GM12892 (cell line): ENCODE measurements at regions not wholly inside any gene's neighbourhood (a gene's known extent, or its start where the extent isn't known, plus 50 kb on each side); places are given as distances from the start of the nearest gene placed in this dataset.

Experiments
- POLR2A ChIP-seq: IDR thresholded peaks from 2 replicates; pipeline ENCODE4 v1.6.1; 2011; ENCODE audit warnings: low read depth, low read length, control low read depth
- POLR2AphosphoS5 ChIP-seq: IDR thresholded peaks from 2 replicates; pipeline ENCODE4 v1.6.1; 2011; ENCODE audit warnings: low read depth, low read length, control low read depth
- TAF1 ChIP-seq: IDR thresholded peaks from 2 replicates; pipeline ENCODE4 v1.6.1; 2011; ENCODE audit warnings: low read depth, mild to moderate bottlenecking, control low read depth, low read length, borderline replicate concordance

DNA sequence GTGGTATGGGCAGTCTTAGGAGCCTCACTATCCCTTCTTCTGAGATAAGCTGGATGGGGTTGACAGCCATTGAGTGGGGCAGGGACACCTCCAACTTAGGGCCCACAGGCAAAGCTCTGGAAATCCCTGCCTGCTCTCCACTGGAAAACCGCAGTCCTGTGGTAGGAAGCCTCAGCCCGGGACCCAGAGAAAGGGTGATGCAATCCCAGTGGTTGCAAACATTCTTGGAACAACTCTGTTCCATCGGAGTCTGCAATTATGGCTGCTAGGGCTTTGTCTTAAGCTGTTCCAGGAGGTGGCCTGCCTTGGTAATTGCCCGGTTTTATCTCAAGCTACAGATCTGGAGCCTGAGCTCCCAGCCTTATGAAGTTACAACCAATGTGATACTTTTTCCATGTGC is 133.4 kb downstream of the DICER1 start:
- TF ChIP-seq POLR2AphosphoS5 (no peak), POLR2A (no peak), TAF1 (no peak)
